ENCODE measurements at regions not wholly inside any gene's neighbourhood (a gene's known extent, or its start where the extent isn't known, plus 50 kb on each side); places are given as distances from the start of the nearest gene placed in this dataset.

- ChIA-PET CTCF (ENCODE audit: unreplicated experiment) (no interaction called here), POLR2A (no interaction called here)
- Histone ChIP-seq H3K9me2 (ENCODE audit: insufficient read depth, low read length) (no peaks in the 10 kb centered on the region), H3K79me2 (ENCODE audit: insufficient read depth, low read depth, low read length) (no peaks in the 10 kb centered on the region), H3K9me3 (ENCODE audit: low read length) (no peaks in the 10 kb centered on the region), H2AFZ (ENCODE audit: low read length) (no peak overlapping the region), H4K20me1 (ENCODE audit: insufficient read depth, low read length) (no peaks in the 10 kb centered on the region), H3K36me3 (ENCODE audit: insufficient read depth, low read length) (no peaks in the 10 kb centered on the region), H3K27ac (ENCODE audit: low read depth, low read length, poor library complexity, severe bottlenecking) (no peak overlapping the region), H3K4me3 (ENCODE audit: low read depth, low read length, poor library complexity, severe bottlenecking) (no peak overlapping the region), H3K4me2 (ENCODE audit: low read length) (no peak overlapping the region), H3K4me1 (ENCODE audit: insufficient read depth, low read length, poor library complexity, severe bottlenecking) (no peaks in the 10 kb centered on the region)
- TF ChIP-seq, protein P1, sequence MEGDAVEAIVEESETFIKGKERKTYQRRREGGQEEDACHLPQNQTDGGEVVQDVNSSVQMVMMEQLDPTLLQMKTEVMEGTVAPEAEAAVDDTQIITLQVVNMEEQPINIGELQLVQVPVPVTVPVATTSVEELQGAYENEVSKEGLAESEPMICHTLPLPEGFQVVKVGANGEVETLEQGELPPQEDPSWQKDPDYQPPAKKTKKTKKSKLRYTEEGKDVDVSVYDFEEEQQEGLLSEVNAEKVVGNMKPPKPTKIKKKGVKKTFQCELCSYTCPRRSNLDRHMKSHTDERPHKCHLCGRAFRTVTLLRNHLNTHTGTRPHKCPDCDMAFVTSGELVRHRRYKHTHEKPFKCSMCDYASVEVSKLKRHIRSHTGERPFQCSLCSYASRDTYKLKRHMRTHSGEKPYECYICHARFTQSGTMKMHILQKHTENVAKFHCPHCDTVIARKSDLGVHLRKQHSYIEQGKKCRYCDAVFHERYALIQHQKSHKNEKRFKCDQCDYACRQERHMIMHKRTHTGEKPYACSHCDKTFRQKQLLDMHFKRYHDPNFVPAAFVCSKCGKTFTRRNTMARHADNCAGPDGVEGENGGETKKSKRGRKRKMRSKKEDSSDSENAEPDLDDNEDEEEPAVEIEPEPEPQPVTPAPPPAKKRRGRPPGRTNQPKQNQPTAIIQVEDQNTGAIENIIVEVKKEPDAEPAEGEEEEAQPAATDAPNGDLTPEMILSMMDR (conservative IDR thresholded peaks at IDR 0.05; ENCODE audit: low read length) = no peak
- TF ChIP-seq EZH2phosphoT487 (IDR thresholded peaks at IDR 0.05; ENCODE audit: borderline replicate concordance, low read depth, low read length) = no peak
- no peak for DNase-seq (ENCODE audit: low spot score)
- intact Hi-C loops (cut with micrococcal nuclease; ENCODE audit: unreplicated experiment) = no loop called here
- no TSS peak for BruUV-seq (replicated peaks)
Measured at GRCh38 chr18:75525331-75525730, 97.8 kb upstream of the SMIM21 start.

- DNase-seq (ENCODE audit: low spot score) = no peak
- BruUV-seq (replicated peaks) = no TSS peak
- Histone ChIP-seq H3K4me3 (ENCODE audit: low read depth, low read length, poor library complexity, severe bottlenecking) (no peak overlapping the region), H3K27ac (ENCODE audit: low read depth, low read length, poor library complexity, severe bottlenecking) (no peak overlapping the region), H3K9me3 (ENCODE audit: low read length) (no peaks in the 10 kb centered on the region), H3K79me2 (ENCODE audit: insufficient read depth, low read depth, low read length) (no peaks in the 10 kb centered on the region), H3K36me3 (ENCODE audit: insufficient read depth, low read length) (no peaks in the 10 kb centered on the region), H3K4me2 (ENCODE audit: low read length) (no peak overlapping the region), H3K4me1 (ENCODE audit: insufficient read depth, low read length, poor library complexity, severe bottlenecking) (no peaks in the 10 kb centered on the region), H4K20me1 (ENCODE audit: insufficient read depth, low read length) (no peaks in the 10 kb centered on the region), H2AFZ (ENCODE audit: low read length) (no peak overlapping the region), H3K9me2 (ENCODE audit: insufficient read depth, low read length) (no peaks in the 10 kb centered on the region)
- ChIA-PET CTCF (ENCODE audit: unreplicated experiment) (no interaction called here), POLR2A (no interaction called here)
- intact Hi-C loops (cut with micrococcal nuclease; ENCODE audit: unreplicated experiment) = no loop called here
- TF ChIP-seq EZH2phosphoT487 (IDR thresholded peaks at IDR 0.05; ENCODE audit: borderline replicate concordance, low read depth, low read length) = no peak
- TF ChIP-seq, protein P1 (conservative IDR thresholded peaks at IDR 0.05; ENCODE audit: low read length) = no peak
Measured at GRCh38 chr18:75524841-75525240, 97.3 kb upstream of the SMIM21 start.

DNA sequence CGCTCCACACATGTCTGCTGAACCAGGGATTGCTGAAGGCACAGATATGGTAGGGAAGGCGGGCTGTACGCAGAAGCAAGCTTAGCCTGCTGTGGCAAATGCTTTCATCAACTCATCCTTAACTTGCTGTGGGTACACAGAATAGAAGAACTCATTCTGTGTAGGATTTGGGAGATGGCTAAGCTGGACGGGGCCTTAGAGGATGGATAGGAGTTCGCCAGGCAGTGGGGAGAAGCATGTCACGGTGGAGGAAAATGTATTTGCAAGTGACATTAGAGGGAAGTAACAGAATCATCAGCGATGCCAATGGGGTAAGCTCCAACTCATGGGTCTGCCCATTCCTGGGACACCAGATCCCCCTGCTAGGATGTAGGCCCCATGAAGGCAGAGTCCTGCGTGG, 96.7 kb upstream of the SMIM21 start:
- TF ChIP-seq EZH2phosphoT487 (IDR thresholded peaks at IDR 0.05; ENCODE audit: borderline replicate concordance, low read depth, low read length) = no peak
- TF ChIP-seq, protein P1 (conservative IDR thresholded peaks at IDR 0.05; ENCODE audit: low read length) = no peak
- POLR2A ChIA-PET = no interaction called here
- H3K4me3 ChIP-seq (ENCODE audit: low read depth, low read length, poor library complexity, severe bottlenecking) = no peak overlapping the region
- CTCF ChIA-PET (ENCODE audit: unreplicated experiment) = no interaction called here
- DNase-seq (ENCODE audit: low spot score) = no peak
- BruUV-seq (replicated peaks) = no TSS peak
- no peaks in the 10 kb centered on the region for H3K9me2 ChIP-seq (ENCODE audit: insufficient read depth, low read length)
- H3K4me2 ChIP-seq (ENCODE audit: low read length) = no peak overlapping the region
- H4K20me1 ChIP-seq (ENCODE audit: insufficient read depth, low read length) = no peaks in the 10 kb centered on the region
- no peaks in the 10 kb centered on the region for H3K9me3 ChIP-seq (ENCODE audit: low read length)
- no peaks in the 10 kb centered on the region for H3K79me2 ChIP-seq (ENCODE audit: insufficient read depth, low read depth, low read length)
- no peak overlapping the region for H3K27ac ChIP-seq (ENCODE audit: low read depth, low read length, poor library complexity, severe bottlenecking)
- intact Hi-C loops (cut with micrococcal nuclease; ENCODE audit: unreplicated experiment) = no loop called here
- H3K36me3 ChIP-seq (ENCODE audit: insufficient read depth, low read length) = no peaks in the 10 kb centered on the region
- no peak overlapping the region for H2AFZ ChIP-seq (ENCODE audit: low read length)
- no peaks in the 10 kb centered on the region for H3K4me1 ChIP-seq (ENCODE audit: insufficient read depth, low read length, poor library complexity, severe bottlenecking)
